Muscle of leg (tissue), 3 donors: ENCODE measurements at regions not wholly inside any gene's neighbourhood (a gene's known extent, or its start where the extent isn't known, plus 50 kb on each side); places are given as distances from the start of the nearest gene placed in this dataset.

Experiments
- DNase-seq: peaks from one replicate; pipeline ENCODE4 v3.0.0; 2013
- H3K27ac ChIP-seq: one replicate; pipeline ENCODE4 v1.5.1; 2013; ENCODE audit warnings: mild to moderate bottlenecking, low read length, control low read depth
- H3K27me3 ChIP-seq: one replicate; pipeline ENCODE4 v1.6.1; 2013; ENCODE audit warnings: low read length; ENCODE audit not compliant: control insufficient read depth, insufficient read depth
- H3K36me3 ChIP-seq: one replicate; pipeline ENCODE4 v1.6.1; 2013; ENCODE audit warnings: low read length; ENCODE audit not compliant: control insufficient read depth, insufficient read depth
- H3K4me1 ChIP-seq: one replicate; pipeline ENCODE4 v1.6.1; 2013; ENCODE audit warnings: low read length; ENCODE audit not compliant: control insufficient read depth, insufficient read depth
- H3K4me3 ChIP-seq: one replicate; pipeline ENCODE4 v1.5.1; 2013; ENCODE audit warnings: low read length, control low read depth
- H3K9me3 ChIP-seq: replicated peaks from 2 replicates; pipeline ENCODE4 v1.6.1; 2013; ENCODE audit warnings: low read depth, low read length; ENCODE audit not compliant: control insufficient read depth
- WGBS: methylation state at CpG from one replicate; pipeline ENCODE4 v1.1.5; 2013; ENCODE audit warnings: missing lambda C conversion rate; ENCODE audit not compliant: insufficient coverage; 5-methylcytosine and 5-hydroxymethylcytosine counted together

DNA sequence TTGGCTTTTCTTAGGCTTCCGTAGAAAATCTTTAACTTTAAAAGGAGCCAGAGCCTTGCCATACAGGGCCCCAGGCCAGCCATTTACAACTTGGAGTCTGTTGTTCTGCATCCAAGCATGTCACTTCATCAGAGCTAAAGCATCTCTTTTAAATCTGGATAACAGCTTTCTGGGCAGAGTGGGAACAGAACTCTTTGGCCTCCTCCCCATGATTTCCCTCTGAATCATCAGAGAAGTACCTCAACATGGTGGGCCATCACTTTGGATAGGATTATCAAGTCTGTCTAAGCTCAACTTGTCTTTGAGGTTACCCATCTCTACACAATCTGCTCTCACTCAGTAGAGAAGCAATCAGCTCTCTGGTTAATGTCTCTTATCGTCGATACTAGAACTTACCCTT, 170.9 kb downstream of the SLC6A15 start:
- no peaks in the 10 kb centered on the region for H3K4me1 ChIP-seq
- no peaks in the 10 kb centered on the region for H3K36me3 ChIP-seq
- WGBS: 71% methylated on average over 1 of the region's 3 CpGs
- DNase-seq: peak; percentile 76
- H3K27me3 ChIP-seq: no peaks in the 10 kb centered on the region
- H3K9me3 ChIP-seq: no peaks in the 10 kb centered on the region
- H3K27ac ChIP-seq: no peak overlapping the region
- H3K4me3 ChIP-seq: no peak overlapping the region

DNA sequence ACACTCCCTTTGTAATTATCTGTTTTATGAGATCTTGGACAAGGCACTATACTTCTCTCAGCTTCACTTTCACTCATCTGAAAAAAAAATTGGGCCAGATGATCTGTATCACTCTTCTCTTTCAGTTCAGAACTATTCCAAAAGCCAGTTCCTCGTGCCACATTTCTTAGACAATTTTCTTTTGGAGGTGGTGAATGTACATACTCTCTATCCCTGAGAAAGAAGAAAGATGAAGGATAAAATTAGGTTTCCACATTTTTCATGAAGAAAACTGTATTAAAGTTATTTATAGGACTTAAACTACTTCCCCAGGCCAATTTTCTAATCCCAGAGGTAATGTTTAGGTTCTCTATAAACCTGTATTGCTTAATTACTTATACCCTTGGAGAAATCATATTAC, 171.6 kb downstream of the SLC6A15 start:
- H3K36me3 ChIP-seq: no peaks in the 10 kb centered on the region
- H3K27ac ChIP-seq: no peak overlapping the region
- no peaks in the 10 kb centered on the region for H3K27me3 ChIP-seq
- H3K9me3 ChIP-seq: no peaks in the 10 kb centered on the region
- peak; percentile 69 for DNase-seq
- H3K4me3 ChIP-seq: no peak overlapping the region
- WGBS: no CpG with 5 or more reads among the region's 1 CpG
- no peaks in the 10 kb centered on the region for H3K4me1 ChIP-seq

- no CpG with 5 or more reads among the region's 3 CpGs for WGBS
- DNase-seq: no peak
- no peak overlapping the region for H3K27ac ChIP-seq
- no peaks in the 10 kb centered on the region for H3K4me1 ChIP-seq
- no peaks in the 10 kb centered on the region for H3K9me3 ChIP-seq
- no peak overlapping the region for H3K4me3 ChIP-seq
- H3K27me3 ChIP-seq: no peaks in the 10 kb centered on the region
- no peaks in the 10 kb centered on the region for H3K36me3 ChIP-seq
These were observed 172.0 kb downstream of the SLC6A15 start for GRCh38 chr12:84740602-84741001.

- WGBS: 100% methylated on average over 1 of the region's 2 CpGs
- DNase-seq: peak; percentile 29
These were observed 174.1 kb downstream of the SLC6A15 start for GRCh38 chr12:84738481-84738972.

GRCh38 chr12:84732828-84733340, 179.7 kb downstream of the SLC6A15 start:
- no CpG with 5 or more reads among the region's 2 CpGs for WGBS
- H3K27ac ChIP-seq: no peak overlapping the region
- no peaks in the 10 kb centered on the region for H3K36me3 ChIP-seq
- H3K4me3 ChIP-seq: no peak overlapping the region
- H3K27me3 ChIP-seq: no peaks in the 10 kb centered on the region
- H3K4me1 ChIP-seq: no peaks in the 10 kb centered on the region
- no peaks in the 10 kb centered on the region for H3K9me3 ChIP-seq
- no peak for DNase-seq

More at GRCh38 chr12:84738481-84738972, 174.1 kb downstream of the SLC6A15 start:
- no peaks in the 10 kb centered on the region for H3K4me1 ChIP-seq
- no peak overlapping the region for H3K4me3 ChIP-seq
- H3K9me3 ChIP-seq: no peaks in the 10 kb centered on the region
- no peaks in the 10 kb centered on the region for H3K36me3 ChIP-seq
- H3K27ac ChIP-seq: no peak overlapping the region
- H3K27me3 ChIP-seq: no peaks in the 10 kb centered on the region

GRCh38 chr12:84730561-84731162, 181.9 kb downstream of the SLC6A15 start:
- H3K4me3 ChIP-seq: no peak overlapping the region
- H3K36me3 ChIP-seq: no peaks in the 10 kb centered on the region
- no peaks in the 10 kb centered on the region for H3K9me3 ChIP-seq
- no peak overlapping the region for H3K27ac ChIP-seq
- H3K4me1 ChIP-seq: no peaks in the 10 kb centered on the region
- no CpG with 5 or more reads among the region's 3 CpGs for WGBS
- no peak for DNase-seq
- H3K27me3 ChIP-seq: no peaks in the 10 kb centered on the region

DNA sequence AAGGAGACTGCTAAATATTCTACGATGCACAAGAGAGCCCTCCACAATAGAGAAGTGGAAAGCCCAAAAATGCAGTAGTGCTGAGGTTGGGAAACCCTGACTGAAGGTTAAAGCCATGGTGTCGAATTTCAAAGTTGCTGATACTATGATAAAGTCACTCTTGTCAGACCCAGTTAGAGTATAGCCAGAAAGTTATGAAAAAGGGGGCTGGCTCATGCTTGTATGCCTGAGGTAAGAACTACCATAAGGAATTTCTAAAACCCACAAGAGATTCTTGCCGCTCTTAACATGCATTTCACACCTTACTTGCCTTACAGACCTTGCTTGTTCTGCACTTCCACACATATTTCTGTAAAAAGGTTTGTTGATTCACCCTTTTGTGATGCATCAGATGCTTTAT, 184.6 kb downstream of the SLC6A15 start:
- Histone ChIP-seq H3K9me3 (no peaks in the 10 kb centered on the region), H3K27ac (no peak overlapping the region), H3K4me1 (no peaks in the 10 kb centered on the region), H3K4me3 (no peak overlapping the region), H3K27me3 (no peaks in the 10 kb centered on the region), H3K36me3 (no peaks in the 10 kb centered on the region)
- DNase-seq: no peak
- WGBS: 70% methylated on average over 2 of the region's 3 CpGs

- Histone ChIP-seq H3K9me3 (no peaks in the 10 kb centered on the region), H3K27ac (no peak overlapping the region), H3K36me3 (no peaks in the 10 kb centered on the region), H3K4me3 (no peak overlapping the region), H3K4me1 (no peaks in the 10 kb centered on the region), H3K27me3 (no peaks in the 10 kb centered on the region)
- WGBS: no CpG with 5 or more reads among the region's 2 CpGs
- no peak for DNase-seq
These were observed 185.8 kb downstream of the SLC6A15 start for GRCh38 chr12:84726780-84727179.

- Histone ChIP-seq H3K4me1 (no peaks in the 10 kb centered on the region), H3K27me3 (no peaks in the 10 kb centered on the region), H3K27ac (no peak overlapping the region), H3K36me3 (no peaks in the 10 kb centered on the region), H3K9me3 (no peaks in the 10 kb centered on the region), H3K4me3 (no peak overlapping the region)
- no CpG with 5 or more reads among the region's 2 CpGs for WGBS
- no peak for DNase-seq
These were observed 188.6 kb downstream of the SLC6A15 start for GRCh38 chr12:84723988-84724387.

- WGBS: no CpG with 5 or more reads among the region's 1 CpG
- no peaks in the 10 kb centered on the region for H3K9me3 ChIP-seq
- no peak overlapping the region for H3K4me3 ChIP-seq
- no peak for DNase-seq
- no peaks in the 10 kb centered on the region for H3K36me3 ChIP-seq
- H3K4me1 ChIP-seq: no peaks in the 10 kb centered on the region
- H3K27ac ChIP-seq: no peak overlapping the region
- H3K27me3 ChIP-seq: no peaks in the 10 kb centered on the region
These were observed 192.6 kb downstream of the SLC6A15 start for GRCh38 chr12:84719997-84720396.

GRCh38 chr12:84718906-84719305, 193.7 kb downstream of the SLC6A15 start:
- Histone ChIP-seq H3K27ac (no peak overlapping the region), H3K4me3 (no peak overlapping the region), H3K4me1 (no peaks in the 10 kb centered on the region), H3K27me3 (no peaks in the 10 kb centered on the region), H3K9me3 (no peaks in the 10 kb centered on the region), H3K36me3 (no peaks in the 10 kb centered on the region)
- DNase-seq: no peak
